GM10266 (cell line): ENCODE measurements at regions not wholly inside any gene's neighbourhood (a gene's known extent, or its start where the extent isn't known, plus 50 kb on each side); places are given as distances from the start of the nearest gene placed in this dataset.

Experiments
- DNase-seq: peaks from one replicate; pipeline ENCODE4 v3.0.0; 2012; ENCODE audit errors: extremely low spot score
- CTCF ChIP-seq: IDR thresholded peaks from 2 replicates; pipeline ENCODE4 v1.5.1; 2012; ENCODE audit warnings: mild to moderate bottlenecking, low read depth; ENCODE audit not compliant: control insufficient read depth, insufficient read depth; ENCODE audit errors: missing control alignments

GRCh38 chr4:108361446-108361820 lies 192.7 kb upstream of the LEF1 start:
- no peak for DNase-seq
- no peak for TF ChIP-seq CTCF

GRCh38 chr4:108360754-108361445 lies 192.2 kb upstream of the LEF1 start:
- TF ChIP-seq CTCF = no peak
- DNase-seq = no peak

DNA sequence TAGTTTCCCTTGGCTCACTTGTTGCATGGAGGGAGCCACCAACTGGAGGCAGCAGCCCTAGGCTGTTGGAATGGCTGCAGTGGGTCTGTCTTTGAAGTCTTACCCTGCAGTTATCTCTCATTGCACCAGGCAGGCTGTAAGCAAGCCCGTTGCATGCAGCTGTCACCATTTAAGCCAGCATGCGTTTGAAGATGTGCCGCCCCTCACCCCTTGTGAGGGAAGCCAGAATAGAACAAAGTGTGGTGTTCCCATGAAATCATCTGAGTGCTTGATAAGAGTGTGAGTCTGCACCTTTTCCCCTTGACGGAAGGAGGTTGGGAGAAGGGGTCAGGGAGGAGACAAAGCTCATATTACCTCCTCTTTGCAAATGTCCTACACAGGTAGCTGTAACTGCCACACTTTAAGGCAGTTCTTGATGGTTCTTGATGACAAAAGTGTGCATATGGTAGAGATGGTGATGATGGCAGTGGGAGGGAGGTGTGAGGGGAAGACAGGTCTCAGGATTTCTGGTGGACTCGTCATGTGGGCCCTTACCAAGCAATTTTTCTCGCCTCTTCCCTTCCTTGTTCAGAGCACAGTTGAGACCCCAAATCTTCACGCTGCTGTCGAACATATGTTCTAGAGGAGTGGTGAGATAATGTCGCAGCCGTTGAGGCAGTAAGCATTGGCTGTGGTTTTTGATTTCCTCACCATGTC lies 191.4 kb upstream of the LEF1 start:
- TF ChIP-seq CTCF = no peak
- no peak for DNase-seq

DNA sequence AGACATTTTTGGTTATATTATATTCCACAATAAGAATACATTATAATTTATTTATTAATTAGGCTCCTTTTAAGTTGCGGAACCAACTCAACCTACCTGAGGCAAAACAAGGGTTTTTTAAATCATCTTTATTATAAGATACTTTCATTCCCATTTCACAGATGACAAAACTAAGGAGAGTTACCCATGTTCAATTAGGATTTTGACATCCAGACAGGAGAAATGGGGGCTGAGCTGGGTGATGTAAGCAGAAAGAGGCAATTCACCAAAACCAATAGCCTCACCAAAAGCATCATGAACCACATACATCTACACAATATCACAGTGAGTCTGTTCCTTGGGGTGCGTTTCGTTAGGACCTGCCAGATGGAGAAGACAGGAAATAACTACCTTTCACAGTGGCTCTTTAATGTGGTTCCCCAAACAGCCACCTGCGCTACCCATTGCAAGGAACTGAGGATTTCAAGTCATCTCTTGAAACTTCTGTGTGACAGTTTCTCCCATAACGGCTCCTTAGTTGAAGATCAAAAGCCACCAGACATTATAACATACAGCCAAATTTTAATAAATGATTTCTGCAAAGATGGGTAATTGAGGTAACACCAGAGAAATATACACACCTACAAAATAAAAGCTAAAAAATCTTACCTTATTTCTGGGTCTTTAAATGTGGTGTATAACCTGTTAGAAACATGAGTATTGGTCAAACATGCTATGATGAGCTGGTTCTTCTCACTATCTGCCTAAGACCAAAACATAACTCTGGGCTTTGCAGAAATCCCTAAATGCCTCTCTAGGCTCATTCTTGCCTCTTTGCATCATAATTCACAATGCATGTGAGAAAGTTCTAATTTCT lies 190.6 kb upstream of the LEF1 start:
- no peak for DNase-seq
- no peak for TF ChIP-seq CTCF

DNA sequence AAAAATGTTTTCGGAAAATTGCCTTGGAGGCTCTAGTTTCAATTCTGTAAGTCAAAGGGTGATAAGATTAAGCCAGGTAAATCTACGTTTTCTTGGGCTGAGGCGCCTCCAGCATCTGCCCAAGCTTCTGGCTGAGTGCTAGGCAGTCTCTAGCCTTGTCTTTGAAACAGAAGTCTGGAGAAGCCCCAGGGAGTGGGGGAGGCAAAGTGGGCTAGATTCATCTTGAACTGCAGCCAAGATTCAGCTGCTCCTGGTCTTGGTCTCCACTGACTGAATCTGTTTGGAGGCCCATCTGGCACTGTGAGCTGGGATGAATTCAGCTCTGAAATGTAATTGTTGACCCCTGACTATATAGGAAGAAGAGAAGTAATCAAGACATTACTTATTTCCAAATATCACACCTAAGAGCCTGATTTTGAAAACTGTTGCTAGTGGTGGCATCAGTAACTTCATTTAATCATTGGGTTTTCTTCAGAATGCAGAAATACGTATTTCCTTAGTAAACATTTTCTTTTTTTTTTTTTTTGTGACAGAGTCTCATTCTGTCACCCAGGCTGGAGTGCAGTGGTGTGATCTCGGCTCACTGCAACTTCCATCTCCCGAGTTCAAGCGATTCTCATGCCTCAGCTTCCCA lies 187.3 kb upstream of the LEF1 start:
- no peak for TF ChIP-seq CTCF

DNA sequence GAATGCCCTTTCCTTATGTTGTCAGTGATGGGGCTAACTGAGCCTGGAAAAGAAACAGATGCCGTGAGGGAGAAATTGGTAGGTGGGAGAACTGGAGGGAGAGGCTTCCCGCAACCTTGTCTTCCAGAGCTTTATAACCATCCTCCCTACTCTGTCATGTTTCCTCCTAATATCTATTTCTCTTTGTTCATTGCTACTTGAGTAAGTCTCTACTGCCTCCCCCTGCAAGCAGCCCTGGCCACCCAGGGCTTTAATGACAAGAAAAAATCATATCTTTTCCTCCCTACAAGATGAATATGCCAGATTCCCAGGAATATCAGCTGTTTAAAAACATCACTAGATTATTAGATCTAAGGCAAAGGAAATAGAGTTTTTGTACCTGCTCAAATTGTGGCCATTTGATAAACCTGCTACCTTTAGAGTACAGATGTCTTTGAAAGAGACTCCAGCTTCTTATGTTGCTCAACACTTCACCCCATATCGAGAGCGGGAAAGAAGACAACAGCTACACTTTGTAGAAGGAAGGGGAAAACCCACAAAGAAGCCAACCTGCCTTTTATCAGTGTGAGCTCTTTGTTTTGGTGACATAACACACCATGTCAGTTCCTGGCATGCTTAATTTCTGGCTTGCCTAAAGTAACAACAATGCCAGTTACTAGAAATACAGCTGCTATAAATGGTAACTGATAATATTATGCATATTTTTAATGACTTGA lies 186.6 kb upstream of the LEF1 start:
- no peak for DNase-seq
- no peak for TF ChIP-seq CTCF

More for the DNA sequence above, 187.3 kb upstream of the LEF1 start:
- DNase-seq = no peak
